ENCODE measurements at regions not wholly inside any gene's neighbourhood (a gene's known extent, or its start where the extent isn't known, plus 50 kb on each side); places are given as distances from the start of the nearest gene placed in this dataset.

DNA sequence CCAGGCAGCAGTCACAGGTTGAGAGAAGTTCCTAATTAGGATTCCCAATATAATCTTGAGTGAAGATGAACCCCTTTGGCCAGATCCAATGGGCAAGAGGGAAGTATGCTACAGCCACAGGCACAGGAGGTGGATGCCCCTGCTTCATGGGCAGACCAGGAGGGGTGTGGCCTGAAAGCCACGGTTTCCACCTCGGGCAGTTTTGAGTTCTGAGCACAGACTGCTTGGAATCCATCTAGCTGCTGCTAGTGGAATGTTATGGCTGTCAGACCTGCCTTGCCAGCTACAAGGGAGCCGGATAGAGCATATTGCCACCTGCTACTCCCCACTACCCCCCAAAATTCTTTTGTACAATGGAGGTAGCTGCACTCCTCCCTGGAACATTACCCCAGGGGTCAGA, 672.9 kb downstream of the HACE1 start:
- Histone ChIP-seq H3K9me3 (ENCODE audit: control insufficient read depth in 4 of 4, insufficient read depth in 3 of 4, low read length in 3 of 4) (peaks cover 0 to 4% (median 0%) of the 10 kb centered on the region in 4 donors), H3K4me3 (no peak overlapping the region), H3K27me3 (ENCODE audit: control insufficient read depth in 3 of 3, insufficient read depth in 3 of 3, low read length in 2 of 3) (no peaks in the 10 kb centered on the region), H3K9ac (ENCODE audit: insufficient read depth in 1 of 2, low read length in 2 of 2) (no peak overlapping the region), H3K36me3 (ENCODE audit: control insufficient read depth in 4 of 4, insufficient read depth in 4 of 4, low read length in 4 of 4) (no peaks in the 10 kb centered on the region), H3K4me1 (ENCODE audit: control insufficient read depth in 5 of 5, insufficient read depth in 5 of 5, low read length in 5 of 5) (no peaks in the 10 kb centered on the region), H3K27ac (ENCODE audit: low read depth in 1 of 2, low read length in 1 of 2) (no peak overlapping the region)
- DNase-seq (no peak), ATAC-seq (ENCODE audit: insufficient read depth, low FRiP score) (no peak)
- TF ChIP-seq, protein P1, sequence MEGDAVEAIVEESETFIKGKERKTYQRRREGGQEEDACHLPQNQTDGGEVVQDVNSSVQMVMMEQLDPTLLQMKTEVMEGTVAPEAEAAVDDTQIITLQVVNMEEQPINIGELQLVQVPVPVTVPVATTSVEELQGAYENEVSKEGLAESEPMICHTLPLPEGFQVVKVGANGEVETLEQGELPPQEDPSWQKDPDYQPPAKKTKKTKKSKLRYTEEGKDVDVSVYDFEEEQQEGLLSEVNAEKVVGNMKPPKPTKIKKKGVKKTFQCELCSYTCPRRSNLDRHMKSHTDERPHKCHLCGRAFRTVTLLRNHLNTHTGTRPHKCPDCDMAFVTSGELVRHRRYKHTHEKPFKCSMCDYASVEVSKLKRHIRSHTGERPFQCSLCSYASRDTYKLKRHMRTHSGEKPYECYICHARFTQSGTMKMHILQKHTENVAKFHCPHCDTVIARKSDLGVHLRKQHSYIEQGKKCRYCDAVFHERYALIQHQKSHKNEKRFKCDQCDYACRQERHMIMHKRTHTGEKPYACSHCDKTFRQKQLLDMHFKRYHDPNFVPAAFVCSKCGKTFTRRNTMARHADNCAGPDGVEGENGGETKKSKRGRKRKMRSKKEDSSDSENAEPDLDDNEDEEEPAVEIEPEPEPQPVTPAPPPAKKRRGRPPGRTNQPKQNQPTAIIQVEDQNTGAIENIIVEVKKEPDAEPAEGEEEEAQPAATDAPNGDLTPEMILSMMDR (IDR thresholded peaks at IDR 0.05; ENCODE audit: control extremely low read depth, extremely low read depth), result no peak
- 66 to 100% methylated on average over 3 of the region's 3 CpGs for WGBS, 2 donors

DNA sequence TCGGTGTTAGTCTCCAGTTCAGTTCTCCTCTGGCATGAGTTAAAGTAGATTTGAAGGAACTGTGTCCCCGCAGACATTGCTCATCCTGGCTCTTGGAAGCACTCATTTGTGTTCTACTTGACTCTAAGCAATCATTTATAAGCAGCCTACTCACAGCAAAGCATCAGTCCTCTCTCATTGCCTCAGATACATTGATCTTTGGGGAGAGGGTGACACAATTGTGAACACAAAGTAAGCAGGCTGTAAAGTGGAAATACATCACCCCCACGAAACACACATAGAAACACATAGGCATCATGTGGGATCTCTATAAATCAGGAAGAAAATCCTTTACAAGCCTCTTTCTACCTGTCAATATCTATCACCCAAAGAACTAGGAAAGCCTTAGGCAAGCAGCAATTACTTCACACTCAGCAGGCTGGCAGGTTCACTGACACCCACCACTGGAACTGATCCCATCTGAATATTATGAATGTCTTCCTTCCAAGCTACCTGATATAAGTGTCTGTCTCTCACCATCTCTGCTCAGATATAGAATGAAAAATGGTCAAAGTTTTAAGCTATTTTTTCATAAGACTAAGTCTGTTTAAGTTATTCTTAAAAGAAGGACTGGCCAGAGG, 675.8 kb downstream of the HACE1 start:
- Histone ChIP-seq H3K4me1 (ENCODE audit: control insufficient read depth in 5 of 5, insufficient read depth in 5 of 5, low read length in 5 of 5) (no peaks in the 10 kb centered on the region), H3K36me3 (ENCODE audit: control insufficient read depth in 4 of 4, insufficient read depth in 4 of 4, low read length in 4 of 4) (no peaks in the 10 kb centered on the region), H3K27me3 (ENCODE audit: control insufficient read depth in 3 of 3, insufficient read depth in 3 of 3, low read length in 2 of 3) (no peaks in the 10 kb centered on the region), H3K27ac (ENCODE audit: low read depth in 1 of 2, low read length in 1 of 2) (no peak overlapping the region), H3K4me3 (no peak overlapping the region), H3K9ac (ENCODE audit: insufficient read depth in 1 of 2, low read length in 2 of 2) (no peak overlapping the region), H3K9me3 (ENCODE audit: control insufficient read depth in 4 of 4, insufficient read depth in 3 of 4, low read length in 3 of 4) (peaks cover 0 to 4% (median 0%) of the 10 kb centered on the region in 4 donors)
- ATAC-seq (ENCODE audit: insufficient read depth, low FRiP score), result no peak
- 86 to 91% methylated on average over 3 of the region's 3 CpGs for WGBS, 2 donors
- TF ChIP-seq, protein P1 (IDR thresholded peaks at IDR 0.05; ENCODE audit: control extremely low read depth, extremely low read depth), result no peak
- no peak for DNase-seq

DNA sequence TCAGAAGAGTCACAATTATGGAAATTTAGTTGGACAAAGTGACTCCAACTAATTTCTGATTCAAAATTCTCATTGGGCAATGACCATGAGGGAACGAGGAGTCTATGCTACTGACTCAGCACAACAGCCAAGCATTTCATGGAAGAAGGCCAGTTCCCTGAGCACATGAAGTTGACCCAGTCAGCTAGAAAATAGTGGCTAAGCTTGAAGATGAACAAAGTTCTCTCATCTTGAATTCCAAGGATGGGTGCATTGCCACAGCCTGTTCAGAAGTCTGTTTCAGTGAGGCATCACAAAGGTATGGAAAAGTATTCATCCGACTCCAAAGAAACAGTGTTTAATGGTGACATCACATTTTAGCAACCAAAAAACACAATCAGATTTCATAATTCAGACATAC, 676.9 kb downstream of the HACE1 start:
- Histone ChIP-seq H3K4me3 (no peak overlapping the region), H3K9ac (ENCODE audit: insufficient read depth in 1 of 2, low read length in 2 of 2) (no peak overlapping the region), H3K36me3 (ENCODE audit: control insufficient read depth in 4 of 4, insufficient read depth in 4 of 4, low read length in 4 of 4) (no peaks in the 10 kb centered on the region), H3K27me3 (ENCODE audit: control insufficient read depth in 3 of 3, insufficient read depth in 3 of 3, low read length in 2 of 3) (no peaks in the 10 kb centered on the region), H3K27ac (ENCODE audit: low read depth in 1 of 2, low read length in 1 of 2) (no peak overlapping the region), H3K9me3 (ENCODE audit: control insufficient read depth in 4 of 4, insufficient read depth in 3 of 4, low read length in 3 of 4) (no peaks in the 10 kb centered on the region), H3K4me1 (ENCODE audit: control insufficient read depth in 5 of 5, insufficient read depth in 5 of 5, low read length in 5 of 5) (no peaks in the 10 kb centered on the region)
- TF ChIP-seq, protein P1 (IDR thresholded peaks at IDR 0.05; ENCODE audit: control extremely low read depth, extremely low read depth), result no peak
- 82 to 88% methylated on average over 2 of the region's 2 CpGs for WGBS, 2 donors
- DNase-seq (peak in 1 of 3 donors; percentile 11), ATAC-seq (ENCODE audit: insufficient read depth, low FRiP score) (no peak)

DNA sequence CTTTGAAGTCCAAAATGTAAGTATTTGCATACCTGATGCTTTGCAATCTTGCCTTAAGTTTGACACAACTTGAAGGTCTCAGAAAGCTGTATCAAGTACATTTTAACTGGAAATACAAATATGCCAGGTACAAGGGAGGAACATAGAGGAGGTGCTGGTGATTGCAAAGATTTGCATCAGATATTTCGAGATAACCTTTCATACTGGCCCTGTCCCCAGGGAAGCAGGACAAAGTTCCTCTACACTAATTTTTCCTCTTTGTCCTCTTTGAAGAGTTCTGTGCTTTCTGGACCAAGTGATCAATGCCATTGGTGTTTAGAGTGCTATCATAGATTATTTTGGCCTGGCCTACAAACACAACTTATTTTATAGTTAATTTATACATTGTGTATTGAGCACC, 686.1 kb downstream of the HACE1 start:
- Histone ChIP-seq H3K4me1 (ENCODE audit: control insufficient read depth in 5 of 5, insufficient read depth in 5 of 5, low read length in 5 of 5) (no peaks in the 10 kb centered on the region), H3K4me3 (no peak overlapping the region), H3K36me3 (ENCODE audit: control insufficient read depth in 4 of 4, insufficient read depth in 4 of 4, low read length in 4 of 4) (no peaks in the 10 kb centered on the region), H3K9ac (ENCODE audit: insufficient read depth in 1 of 2, low read length in 2 of 2) (no peak overlapping the region), H3K9me3 (ENCODE audit: control insufficient read depth in 4 of 4, insufficient read depth in 3 of 4, low read length in 3 of 4) (no peaks in the 10 kb centered on the region), H3K27me3 (ENCODE audit: control insufficient read depth in 3 of 3, insufficient read depth in 3 of 3, low read length in 2 of 3) (no peaks in the 10 kb centered on the region), H3K27ac (ENCODE audit: low read depth in 1 of 2, low read length in 1 of 2) (no peak overlapping the region)
- WGBS, 2 donors, result 72 to 93% methylated on average over 1 of the region's 1 CpG
- ATAC-seq (ENCODE audit: insufficient read depth, low FRiP score), result no peak
- DNase-seq, result no peak
- TF ChIP-seq, protein P1 (IDR thresholded peaks at IDR 0.05; ENCODE audit: control extremely low read depth, extremely low read depth), result no peak
